NT2/D1 (cell line): ENCODE measurements at regions not wholly inside any gene's neighbourhood (a gene's known extent, or its start where the extent isn't known, plus 50 kb on each side); places are given as distances from the start of the nearest gene placed in this dataset.

Experiments
- SUZ12 ChIP-seq: IDR thresholded peaks from 2 replicates; pipeline ENCODE4 v1.6.1; 2011; ENCODE audit not compliant: insufficient read length, insufficient read depth; ENCODE audit errors: extremely low read depth
- ZNF274 ChIP-seq: IDR thresholded peaks from 2 replicates; pipeline ENCODE4 v1.6.1; 2011; ENCODE audit warnings: mild to moderate bottlenecking, low read depth, low read length

- TF ChIP-seq SUZ12 = no peak
- TF ChIP-seq ZNF274 = no peak
Observed at GRCh38 chr10:27426948-27427467, 77.1 kb upstream of the RAB18 start.
